ENCODE measurements at regions not wholly inside any gene's neighbourhood (a gene's known extent, or its start where the extent isn't known, plus 50 kb on each side); places are given as distances from the start of the nearest gene placed in this dataset.

GRCh38 chr14:43356382-43356781, 1150.7 kb downstream of the FSCB start:
- Histone ChIP-seq H3K27me3 (ENCODE audit: control insufficient read depth, insufficient read depth, low read length) (no peaks in the 10 kb centered on the region), H3K9ac (ENCODE audit: low read depth, low read length) (no peak overlapping the region), H4K8ac (ENCODE audit: low read depth in 2 of 2, low read length in 2 of 2) (no peak overlapping the region), H2AFZ (replicated peaks; ENCODE audit: low read length, poor library complexity) (no peak overlapping the region), H3K36me3 (ENCODE audit: control insufficient read depth, insufficient read depth, low read length) (no peaks in the 10 kb centered on the region), H3K4me3 (ENCODE audit: insufficient read depth, low read depth, low read length) (no peak overlapping the region), H3K14ac (replicated peaks; ENCODE audit: low read depth, low read length) (no peak overlapping the region), H2BK15ac (ENCODE audit: low read depth, low read length) (no peak overlapping the region), H3K79me1 (ENCODE audit: low read depth in 1 of 2, low read length in 2 of 2) (no peaks in the 10 kb centered on the region), H4K20me1 (ENCODE audit: insufficient read depth, low read length) (no peaks in the 10 kb centered on the region), H2BK5ac (ENCODE audit: low read depth, low read length, poor library complexity, severe bottlenecking) (no peak overlapping the region), H3K4ac (ENCODE audit: low read depth, low read length) (no peak overlapping the region), H3K18ac (ENCODE audit: low read depth, low read length) (no peak overlapping the region), H3K27ac (ENCODE audit: insufficient read depth, low read length) (no peak overlapping the region), H3K56ac (ENCODE audit: extremely low read depth, insufficient read depth, low read length) (no peak overlapping the region), H2AK5ac (ENCODE audit: low read depth, low read length) (no peak overlapping the region), H2AK9ac (replicated peaks; ENCODE audit: low read depth, low read length, poor library complexity) (no peak overlapping the region), H3K23ac (ENCODE audit: low read depth, low read length) (no peak overlapping the region), H3K4me1 (ENCODE audit: control insufficient read depth, insufficient read depth, low read length) (no peaks in the 10 kb centered on the region), H2BK120ac (ENCODE audit: low read depth, low read length) (no peak overlapping the region), H3K4me2 (ENCODE audit: low read depth, low read length) (no peak overlapping the region), H3K9me3 (ENCODE audit: control insufficient read depth, insufficient read depth, low read length) (peaks cover 6% of the 10 kb centered on the region), H3K9me1 (ENCODE audit: insufficient read depth, low read length) (no peaks in the 10 kb centered on the region), H4K5ac (ENCODE audit: low read depth, low read length) (no peak overlapping the region), H2BK20ac (ENCODE audit: low read depth, low read length) (no peak overlapping the region), H4K91ac (ENCODE audit: insufficient read depth, low read depth, low read length) (no peak overlapping the region)
- POLR2A ChIA-PET (ENCODE audit: unreplicated experiment) = no interaction called here
- DNase-seq (no peak), ATAC-seq (ENCODE audit: low read depth) (no peak)
- dilution Hi-C loops (cut with HindIII; ENCODE audit: low sequenced_read_pairs, unreplicated experiment) = no loop called here
- CTCF ChIA-PET = no interaction called here
- TF ChIP-seq RCOR1 (IDR thresholded peaks at IDR 0.05; ENCODE audit: insufficient replicate concordance, low read length) = no peak
- no peak for TF ChIP-seq FOS (IDR thresholded peaks at IDR 0.05; ENCODE audit: low read depth, low read length)
- TF ChIP-seq ELK1 (IDR thresholded peaks at IDR 0.05; ENCODE audit: borderline replicate concordance, low read depth, low read length) = no peak
- no peak for TF ChIP-seq SMC3 (IDR thresholded peaks at IDR 0.05; ENCODE audit: low read depth, low read length)
- no peak for TF ChIP-seq RFX5 (IDR thresholded peaks at IDR 0.05; ENCODE audit: low read depth, low read length)
- TF ChIP-seq POLR2A (IDR thresholded peaks at IDR 0.05; ENCODE audit: low read depth, low read length) = no peak
- no peak for TF ChIP-seq USF2 (IDR thresholded peaks at IDR 0.05; ENCODE audit: low read depth, low read length)
- no peak for TF ChIP-seq MXI1 (IDR thresholded peaks at IDR 0.05; ENCODE audit: borderline replicate concordance, low read depth, low read length)
- no peak for TF ChIP-seq CHD1 (IDR thresholded peaks at IDR 0.05; ENCODE audit: low read depth, low read length)
- TF ChIP-seq NFE2L2 (IDR thresholded peaks at IDR 0.05; ENCODE audit: low read depth, low read length) = no peak
- TF ChIP-seq RAD21 (IDR thresholded peaks at IDR 0.05; ENCODE audit: low read length) = no peak
- TF ChIP-seq MAZ (IDR thresholded peaks at IDR 0.05; ENCODE audit: borderline replicate concordance, low read depth, low read length) = no peak
- no peak for TF ChIP-seq CTCF (conservative IDR thresholded peaks at IDR 0.05; ENCODE audit: low read depth, low read length)
- TF ChIP-seq CEBPB (IDR thresholded peaks at IDR 0.05; ENCODE audit: low read depth, low read length) = no peak
- TF ChIP-seq BHLHE40 (IDR thresholded peaks at IDR 0.05; ENCODE audit: low read depth, low read length) = no peak
- TF ChIP-seq MAFK (IDR thresholded peaks at IDR 0.05; ENCODE audit: low read depth, low read length) = no peak
- in situ Hi-C loops (cut with MboI; ENCODE audit: low sequenced_read_pairs) = no loop called here
- BruUV-seq (replicated peaks) = no TSS peak
- intact Hi-C loops (cut with micrococcal nuclease) = no loop called here
- WGBS, 2 experiments (ENCODE audit: extremely low coverage in 2 of 2, insufficient read length in 1 of 2) = no CpG with 5 or more reads among the region's 1 CpG
